ENCODE measurements at regions not wholly inside any gene's neighbourhood (a gene's known extent, or its start where the extent isn't known, plus 50 kb on each side); places are given as distances from the start of the nearest gene placed in this dataset.
A peak's percentile ranks its signal among the peaks of the same experiment; 100 is the strongest.

- no peak for DNase-seq (ENCODE audit: low spot score)
Measured at GRCh38 chr20:50258790-50259483, 68.3 kb downstream of the CEBPB start.

GRCh38 chr20:50259705-50260478 lies 69.3 kb downstream of the CEBPB start:
- DNase-seq (ENCODE audit: low spot score): peak; percentile 83

- peak; percentile 68 for DNase-seq (ENCODE audit: low spot score)
Measured at GRCh38 chr20:50260479-50261221, 70.0 kb downstream of the CEBPB start.

GRCh38 chr20:50261471-50262212 lies 71.0 kb downstream of the CEBPB start:
- no peak for DNase-seq (ENCODE audit: low spot score)

- DNase-seq (ENCODE audit: low spot score): no peak
Measured at GRCh38 chr20:50263831-50264230, 73.2 kb downstream of the CEBPB start.

GRCh38 chr20:50264534-50265145 lies 74.0 kb downstream of the CEBPB start:
- no peak for DNase-seq (ENCODE audit: low spot score)

- DNase-seq (ENCODE audit: low spot score): no peak
Measured at GRCh38 chr20:50265245-50265946, 74.8 kb downstream of the CEBPB start.

GRCh38 chr20:50266293-50267040 lies 75.8 kb downstream of the CEBPB start:
- peak; percentile 52 for DNase-seq (ENCODE audit: low spot score)

- peak; percentile 99 for DNase-seq (ENCODE audit: low spot score)
Measured at GRCh38 chr20:50267041-50267865, 76.6 kb downstream of the CEBPB start.

GRCh38 chr20:50267866-50268219 lies 77.2 kb downstream of the CEBPB start:
- DNase-seq (ENCODE audit: low spot score): no peak

- DNase-seq (ENCODE audit: low spot score): no peak
Measured at GRCh38 chr20:50269091-50270033, 78.7 kb downstream of the CEBPB start.

GRCh38 chr20:50270034-50270395 lies 79.4 kb downstream of the CEBPB start:
- no peak for DNase-seq (ENCODE audit: low spot score)

GRCh38 chr20:50270569-50270968 lies 79.9 kb downstream of the CEBPB start:
- no peak for DNase-seq (ENCODE audit: low spot score)

GRCh38 chr20:50271176-50271575 lies 80.5 kb downstream of the CEBPB start:
- no peak for DNase-seq (ENCODE audit: low spot score)

- DNase-seq (ENCODE audit: low spot score): no peak
Measured at GRCh38 chr20:50271612-50272011, 81.0 kb downstream of the CEBPB start.

GRCh38 chr20:50272030-50272723 lies 81.5 kb downstream of the CEBPB start:
- no peak for DNase-seq (ENCODE audit: low spot score)

GRCh38 chr20:50272724-50273446 lies 82.3 kb downstream of the CEBPB start:
- DNase-seq (ENCODE audit: low spot score): no peak

Data from HT-29 (cell line).